GM12878 (cell line): ENCODE measurements at regions not wholly inside any gene's neighbourhood (a gene's known extent, or its start where the extent isn't known, plus 50 kb on each side); places are given as distances from the start of the nearest gene placed in this dataset.

Experiments used
- ATAC-seq: fragments of 200-7000 bp; cut with Tn5 transposase; 3 replicates; pipeline ENCODE4 v1.9.1; 2020; ENCODE audit warnings: mild to moderate bottlenecking, moderate library complexity
- BruUV-seq: library from RNA; stranded (reverse); fragments of 400-500 nt; replicated peaks from 2 replicates; lab custom pipeline; 2021; lab: Mats Ljungman, UMichigan
- CTCF ChIA-PET: fragments of 300-600 bp; sonication (Branson Sonifier 250); formaldehyde crosslinking; extraction: SDS; loops from one replicate; lab custom pipeline; 2021; ENCODE audit warnings: inconsistent platforms; lab: Yijun Ruan, JAX
- POLR2A ChIA-PET: fragments of 350-600 bp; formaldehyde crosslinking; extraction: SDS; loops from one replicate; lab custom pipeline; 2021; ENCODE audit warnings: inconsistent platforms; lab: Charles Lee
- RAD21 ChIA-PET: fragments of 300-600 bp; sonication (Branson Sonifier 250); formaldehyde crosslinking; loops from one replicate; lab custom pipeline; 2023; ENCODE audit warnings: antibody characterized with exemption; ENCODE audit not compliant: unreplicated experiment; lab: Charles Lee
- SMC1A ChIA-PET: fragments of 300-600 bp; sonication (Branson Sonifier 250); formaldehyde crosslinking; loops from one replicate; lab custom pipeline; 2023; ENCODE audit not compliant: unreplicated experiment, uncharacterized antibody; lab: Charles Lee
- DNase-seq: peaks from one replicate; pipeline ENCODE4 v3.0.0-alpha.2; 2011; ENCODE audit warnings: low read depth, low spot score
- FAIRE-seq: peaks from 3 replicates; lab custom pipeline; 2011; peaks lifted over from hg19 to GRCh38; lab: Jason Lieb, UNC
- H2AFZ ChIP-seq: 2 replicates; pipeline ENCODE4 v1.6.0; 2011; ENCODE audit warnings: low read depth, low read length, control low read depth; ENCODE audit not compliant: control insufficient read depth
- H3K27ac ChIP-seq: 2 replicates; pipeline ENCODE4 v1.5.1; 2011; ENCODE audit warnings: control low read depth; ENCODE audit not compliant: control insufficient read depth, insufficient read depth
- H3K27me3 ChIP-seq, 2 experiments: replicated peaks in 1 of 2; 2 replicates each; pipeline versions ENCODE4 v1.6.0 to v1.6.1; 2011; ENCODE audit warnings: low read length in 1 of 2; ENCODE audit not compliant: control insufficient read depth in 2 of 2, insufficient read depth in 2 of 2
- H3K36me3 ChIP-seq, 2 experiments: 2 replicates each; pipeline ENCODE4 v1.5.1; 2011; ENCODE audit warnings: low read length in 1 of 2; ENCODE audit not compliant: control insufficient read depth in 2 of 2, insufficient read depth in 2 of 2
- H3K4me1 ChIP-seq: 2 replicates; pipeline ENCODE4 v1.6.1; 2011; ENCODE audit warnings: mild to moderate bottlenecking, low read length, moderate library complexity, mixed read lengths; ENCODE audit not compliant: control insufficient read depth, insufficient read depth
- H3K4me2 ChIP-seq: 2 replicates; pipeline ENCODE4 v1.6.0; 2011; ENCODE audit warnings: control low read depth; ENCODE audit not compliant: control insufficient read depth, insufficient read depth
- H3K4me3 ChIP-seq: fragments of 200-600 bp; sonication (generic); 2 replicates; pipeline ENCODE4 v1.5.1; 2016
- H3K79me2 ChIP-seq: 2 replicates; pipeline ENCODE4 v1.6.0; 2011; ENCODE audit warnings: low read length; ENCODE audit not compliant: control insufficient read depth, insufficient read depth
- H3K9ac ChIP-seq: 2 replicates; pipeline ENCODE4 v1.8.0; 2011; ENCODE audit warnings: low read length, control low read depth, mixed read lengths; ENCODE audit not compliant: control insufficient read depth, insufficient read depth
- H3K9me3 ChIP-seq: replicated peaks from 3 replicates; pipeline ENCODE4 v1.5.1; 2011; ENCODE audit warnings: mild to moderate bottlenecking, low read length; ENCODE audit not compliant: control insufficient read depth, insufficient read depth
- H4K20me1 ChIP-seq: 2 replicates; pipeline ENCODE4 v1.6.0; 2011; ENCODE audit not compliant: control insufficient read depth, insufficient read depth
- BCLAF1 ChIP-seq: fragments of 450-650 bp; IDR thresholded peaks from 2 replicates; pipeline ENCODE4 v1.6.1; 2017; ENCODE audit warnings: antibody characterized with exemption, mild to moderate bottlenecking, moderate library complexity
- BHLHE40 ChIP-seq, 2 experiments: fragments of 450-650 bp in 1 of 2; IDR thresholded peaks; 2 replicates each; pipeline ENCODE4 v1.6.1; 2011 to 2017; ENCODE audit warnings: low read depth in 2 of 2, borderline replicate concordance in 1 of 2, improper control_type of control experiment in 1 of 2, low read length in 1 of 2, mild to moderate bottlenecking in 1 of 2
- CREB1 ChIP-seq: IDR thresholded peaks from 2 replicates; pipeline ENCODE4 v1.6.1; 2012; ENCODE audit warnings: low read depth, mild to moderate bottlenecking, inconsistent platforms
- FOXM1 ChIP-seq: IDR thresholded peaks from 2 replicates; pipeline ENCODE4 v1.6.1; 2012; ENCODE audit warnings: low read depth, mild to moderate bottlenecking, inconsistent platforms, low read length, moderate library complexity
- HSF1 ChIP-seq: fragments of 150-350 bp; IDR thresholded peaks from 2 replicates; pipeline ENCODE4 v1.6.1; 2014; ENCODE audit warnings: mild to moderate bottlenecking, low read depth, low read length
- MAX ChIP-seq: IDR thresholded peaks from 2 replicates; pipeline ENCODE4 v1.6.1; 2012; ENCODE audit warnings: low read depth, low read length, improper control_type of control experiment
- MEF2B ChIP-seq: fragments of 450-650 bp; IDR thresholded peaks from 2 replicates; pipeline ENCODE4 v1.6.1; 2018; ENCODE audit warnings: mild to moderate bottlenecking, moderate library complexity; ENCODE audit not compliant: partially characterized antibody, poor library complexity, severe bottlenecking
- MXI1 ChIP-seq: fragments of 150-350 bp; IDR thresholded peaks from 2 replicates; pipeline ENCODE4 v1.6.1; 2011; ENCODE audit warnings: low read depth, mild to moderate bottlenecking, inconsistent platforms, low read length, improper control_type of control experiment
- RB1 ChIP-seq: fragments of 450-650 bp; formaldehyde crosslinking; IDR thresholded peaks from 2 replicates; pipeline ENCODE4 v1.6.1; 2017; ENCODE audit warnings: mild to moderate bottlenecking, borderline replicate concordance
- RELA ChIP-seq: fragments of 450-650 bp; IDR thresholded peaks from 2 replicates; pipeline ENCODE4 v1.8.0; 2014; ENCODE audit warnings: borderline replicate concordance; ENCODE audit not compliant: partially characterized antibody
- STAT3 ChIP-seq: IDR thresholded peaks from 2 replicates; pipeline ENCODE4 v1.6.1; 2011; ENCODE audit warnings: low read depth, low read length, improper control_type of control experiment
- ZNF217 ChIP-seq: fragments of 450-650 bp; IDR thresholded peaks from 2 replicates; pipeline ENCODE4 v1.6.1; 2017; ENCODE audit warnings: antibody characterized with exemption, mild to moderate bottlenecking
- ZNF687 ChIP-seq: fragments of 450-650 bp; IDR thresholded peaks from 2 replicates; pipeline ENCODE4 v1.6.1; 2017; ENCODE audit warnings: mild to moderate bottlenecking, moderate library complexity
- WGBS: methylation state at CpG from one replicate; pipeline ENCODE4 v1.1.6; 2016; ENCODE audit warnings: low lambda C conversion rate; ENCODE audit not compliant: insufficient replicate concordance, insufficient coverage; ENCODE audit errors: missing lambda C conversion rate; 5-methylcytosine and 5-hydroxymethylcytosine counted together
- in situ Hi-C: fragments of 300-500 bp; cut with MboI; formaldehyde crosslinking; loops from 9 replicates; pipeline ENCODE4 v1.14.3; 2018; ENCODE audit warnings: mixed read lengths
- intact Hi-C: fragments of 100-400 bp; cut with micrococcal nuclease; formaldehyde crosslinking; loops from one replicate; pipeline ENCODE4 v1.14.2; 2022; ENCODE audit not compliant: unreplicated experiment

- no peak for TF ChIP-seq ZNF217
- TF ChIP-seq MEF2B = no peak
- TF ChIP-seq HSF1 = no peak
- no peak for TF ChIP-seq RELA
- no peak for TF ChIP-seq STAT3
- TF ChIP-seq ZNF687 = no peak
These were observed 138.3 kb upstream of the ZNF521 start (continued) for GRCh38 chr18:25490316-25490715.

- ChIA-PET RAD21 (no interaction called here), POLR2A (no interaction called here)
- BruUV-seq = no TSS peak
These were observed 121.0 kb upstream of the ZNF521 start for GRCh38 chr18:25473008-25473407.

More at GRCh38 chr18:25473008-25473407, 121.0 kb upstream of the ZNF521 start:
- 33% methylated on average over 2 of the region's 2 CpGs for WGBS
- no peaks in the 10 kb centered on the region for H3K4me1 ChIP-seq
- CTCF ChIA-PET = no interaction called here
- SMC1A ChIA-PET = no interaction called here
- H3K9ac ChIP-seq = no peak overlapping the region
- DNase-seq = no peak
- no peak for TF ChIP-seq MAX
- TF ChIP-seq FOXM1 = no peak
- no peak for TF ChIP-seq BCLAF1
- no peak for TF ChIP-seq MXI1
- TF ChIP-seq CREB1 = no peak
- TF ChIP-seq RB1 = no peak
- TF ChIP-seq BHLHE40 (IDR thresholded peaks at IDR 0.05; ENCODE audit: borderline replicate concordance in 1 of 2, low read depth in 2 of 2, low read length in 1 of 2) = no peak
- TF ChIP-seq, all 136 proteins: peak for 0
- intact Hi-C loops = no loop called here
- H4K20me1 ChIP-seq = no peaks in the 10 kb centered on the region
- H3K27me3 ChIP-seq = no peaks in the 10 kb centered on the region
- in situ Hi-C loops = no loop called here
- no peak overlapping the region for H3K27ac ChIP-seq
- FAIRE-seq (no peak), ATAC-seq (no peak)
- no peaks in the 10 kb centered on the region for H3K36me3 ChIP-seq
- no peaks in the 10 kb centered on the region for H3K9me3 ChIP-seq
- H3K4me3 ChIP-seq = no peak overlapping the region
- no peak overlapping the region for H3K4me2 ChIP-seq
- H3K79me2 ChIP-seq = no peaks in the 10 kb centered on the region
- H2AFZ ChIP-seq = no peak overlapping the region
